AG09319 (cell line): ENCODE measurements at regions not wholly inside any gene's neighbourhood (a gene's known extent, or its start where the extent isn't known, plus 50 kb on each side); places are given as distances from the start of the nearest gene placed in this dataset.

Source experiments
- DNase-seq: peaks from one replicate; pipeline ENCODE4 v3.0.0-alpha.2; 2010; ENCODE audit warnings: low read depth; ENCODE audit errors: extremely low read depth
- TF ChIP-seq, protein P1 (sequence below): IDR thresholded peaks from 2 replicates; pipeline ENCODE4 v1.5.1; 2011; ENCODE audit warnings: low read depth, mild to moderate bottlenecking, inconsistent platforms, low read length, moderate library complexity

DNA sequence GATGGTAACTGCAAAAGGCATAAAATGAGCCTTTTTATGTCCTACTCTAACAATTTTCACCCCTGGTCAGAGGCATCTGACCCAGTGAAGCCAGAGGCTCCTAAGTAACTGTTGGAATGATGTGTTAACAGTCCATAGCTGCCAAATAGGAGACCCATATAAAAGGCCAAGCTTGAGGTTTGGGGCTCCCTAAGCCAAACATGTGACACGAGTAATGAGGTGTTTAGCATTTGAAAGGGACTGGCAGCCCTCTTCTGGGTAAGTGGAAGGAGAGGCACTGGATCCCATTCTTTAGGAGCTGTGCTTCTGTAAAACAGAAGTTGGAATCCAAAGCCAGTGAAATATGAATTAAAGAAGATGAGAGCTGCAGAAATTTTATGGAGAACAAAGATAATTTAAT is 100.6 kb upstream of the PNPLA4 start:
- TF ChIP-seq, protein P1, sequence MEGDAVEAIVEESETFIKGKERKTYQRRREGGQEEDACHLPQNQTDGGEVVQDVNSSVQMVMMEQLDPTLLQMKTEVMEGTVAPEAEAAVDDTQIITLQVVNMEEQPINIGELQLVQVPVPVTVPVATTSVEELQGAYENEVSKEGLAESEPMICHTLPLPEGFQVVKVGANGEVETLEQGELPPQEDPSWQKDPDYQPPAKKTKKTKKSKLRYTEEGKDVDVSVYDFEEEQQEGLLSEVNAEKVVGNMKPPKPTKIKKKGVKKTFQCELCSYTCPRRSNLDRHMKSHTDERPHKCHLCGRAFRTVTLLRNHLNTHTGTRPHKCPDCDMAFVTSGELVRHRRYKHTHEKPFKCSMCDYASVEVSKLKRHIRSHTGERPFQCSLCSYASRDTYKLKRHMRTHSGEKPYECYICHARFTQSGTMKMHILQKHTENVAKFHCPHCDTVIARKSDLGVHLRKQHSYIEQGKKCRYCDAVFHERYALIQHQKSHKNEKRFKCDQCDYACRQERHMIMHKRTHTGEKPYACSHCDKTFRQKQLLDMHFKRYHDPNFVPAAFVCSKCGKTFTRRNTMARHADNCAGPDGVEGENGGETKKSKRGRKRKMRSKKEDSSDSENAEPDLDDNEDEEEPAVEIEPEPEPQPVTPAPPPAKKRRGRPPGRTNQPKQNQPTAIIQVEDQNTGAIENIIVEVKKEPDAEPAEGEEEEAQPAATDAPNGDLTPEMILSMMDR = no peak
- DNase-seq = no peak

- TF ChIP-seq, protein P1 = no peak
- DNase-seq = no peak
These were observed 98.5 kb upstream of the PNPLA4 start for GRCh38 chrX:8025705-8026104.

DNA sequence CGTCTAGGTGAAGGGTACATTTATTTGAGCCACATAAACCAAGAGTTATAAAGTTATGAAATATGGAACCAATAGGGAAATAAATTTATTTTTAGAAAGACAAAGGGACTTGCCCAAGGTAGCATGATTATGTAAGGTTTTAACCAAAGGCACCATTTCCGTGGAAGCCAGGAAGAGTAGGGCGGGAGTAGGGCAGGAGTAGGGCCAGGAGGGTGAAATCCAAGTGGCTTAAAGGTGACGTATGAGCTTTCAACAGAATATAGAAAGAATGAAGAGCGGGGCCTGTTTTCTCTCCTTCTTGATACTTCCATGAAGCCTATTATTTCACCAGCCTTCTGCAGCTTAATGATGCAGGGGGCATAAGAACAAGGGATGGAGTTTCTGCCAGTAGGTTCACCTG is 91.7 kb upstream of the PNPLA4 start:
- TF ChIP-seq, protein P1 = no peak
- DNase-seq = no peak

- no peak for DNase-seq
- TF ChIP-seq, protein P1 = no peak
These were observed 82.9 kb upstream of the PNPLA4 start for GRCh38 chrX:8010105-8010504.

GRCh38 chrX:8005678-8006347 is 78.6 kb upstream of the PNPLA4 start:
- TF ChIP-seq, protein P1 = no peak
- no peak for DNase-seq

GRCh38 chrX:8003147-8003883 is 76.1 kb upstream of the PNPLA4 start:
- TF ChIP-seq, protein P1 = no peak
- DNase-seq = no peak

- no peak for DNase-seq
- TF ChIP-seq, protein P1 = no peak
These were observed 69.6 kb upstream of the PNPLA4 start for GRCh38 chrX:7996851-7997250.
